KMS-11 (cell line): ENCODE measurements at regions not wholly inside any gene's neighbourhood (a gene's known extent, or its start where the extent isn't known, plus 50 kb on each side); places are given as distances from the start of the nearest gene placed in this dataset.

Experiments used
- H2AFZ ChIP-seq: fragments of 200-600 bp; sonication (generic); 2 replicates; pipeline ENCODE4 v1.6.1; 2016; ENCODE audit warnings: antibody characterized with exemption, mixed run types, low read depth
- H3K27ac ChIP-seq: fragments of 200-600 bp; sonication (generic); 2 replicates; pipeline ENCODE4 v1.6.1; 2016; ENCODE audit warnings: mild to moderate bottlenecking, mixed run types
- H3K27me3 ChIP-seq: fragments of 200-600 bp; sonication (generic); 2 replicates; pipeline ENCODE4 v1.6.1; 2017; ENCODE audit warnings: mild to moderate bottlenecking, low read depth, mixed run types, moderate library complexity; ENCODE audit not compliant: insufficient read depth
- H3K36me3 ChIP-seq: fragments of 200-600 bp; sonication (generic); 2 replicates; pipeline ENCODE4 v1.6.1; 2017; ENCODE audit warnings: mild to moderate bottlenecking, mixed run types; ENCODE audit not compliant: insufficient read depth
- H3K4me1 ChIP-seq: fragments of 200-600 bp; sonication (generic); 2 replicates; pipeline ENCODE4 v1.6.1; 2016; ENCODE audit warnings: mild to moderate bottlenecking, low read depth, mixed run types; ENCODE audit not compliant: poor library complexity, severe bottlenecking
- H3K4me2 ChIP-seq: fragments of 200-600 bp; sonication (generic); 2 replicates; pipeline ENCODE4 v1.7.0; 2016; ENCODE audit warnings: mild to moderate bottlenecking, mixed run types
- H3K4me3 ChIP-seq: fragments of 200-600 bp; sonication (generic); IDR thresholded peaks from 2 replicates; pipeline ENCODE4 v1.6.1; 2017; ENCODE audit warnings: low read depth, low read length, mixed read lengths; ENCODE audit not compliant: insufficient read depth
- H3K79me2 ChIP-seq: fragments of 200-600 bp; sonication (generic); 2 replicates; pipeline ENCODE4 v1.6.1; 2016; ENCODE audit warnings: low read depth, mixed run types; ENCODE audit not compliant: insufficient read depth
- H3K9ac ChIP-seq: fragments of 200-600 bp; sonication (generic); 2 replicates; pipeline ENCODE4 v1.6.1; 2016; ENCODE audit warnings: mild to moderate bottlenecking, mixed run types
- H4K20me1 ChIP-seq: fragments of 200-600 bp; sonication (generic); 2 replicates; pipeline ENCODE4 v1.6.1; 2016; ENCODE audit warnings: mild to moderate bottlenecking, mixed run types; ENCODE audit not compliant: insufficient read depth
- TF ChIP-seq, protein P1 (sequence below): fragments of 200-600 bp; sonication (generic); conservative IDR thresholded peaks from 2 replicates; pipeline ENCODE4 v1.6.1; 2017; ENCODE audit warnings: low read depth, mild to moderate bottlenecking, antibody characterized with exemption, low read length, moderate library complexity, mixed read lengths

DNA sequence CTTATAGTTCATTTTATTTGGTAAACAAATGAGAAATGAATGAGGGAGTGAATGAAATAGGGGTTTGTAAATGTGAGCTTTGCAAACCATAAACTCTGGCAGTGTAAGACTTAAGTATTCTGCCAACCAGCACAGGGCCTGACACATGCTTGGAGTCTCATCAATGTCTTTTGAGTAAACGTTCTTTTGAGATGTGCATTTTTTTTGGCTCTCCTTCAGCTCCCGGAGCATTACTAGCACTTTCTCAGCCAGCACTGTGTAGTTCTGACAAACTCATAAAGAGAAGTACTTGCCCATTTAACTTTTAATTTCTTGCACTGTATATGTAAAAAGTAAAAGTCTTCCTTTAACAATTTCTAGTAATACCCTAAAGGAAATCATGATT, 245.3 kb downstream of the HS3ST1 start:
- H3K79me2 ChIP-seq: no peaks in the 10 kb centered on the region
- TF ChIP-seq, protein P1, sequence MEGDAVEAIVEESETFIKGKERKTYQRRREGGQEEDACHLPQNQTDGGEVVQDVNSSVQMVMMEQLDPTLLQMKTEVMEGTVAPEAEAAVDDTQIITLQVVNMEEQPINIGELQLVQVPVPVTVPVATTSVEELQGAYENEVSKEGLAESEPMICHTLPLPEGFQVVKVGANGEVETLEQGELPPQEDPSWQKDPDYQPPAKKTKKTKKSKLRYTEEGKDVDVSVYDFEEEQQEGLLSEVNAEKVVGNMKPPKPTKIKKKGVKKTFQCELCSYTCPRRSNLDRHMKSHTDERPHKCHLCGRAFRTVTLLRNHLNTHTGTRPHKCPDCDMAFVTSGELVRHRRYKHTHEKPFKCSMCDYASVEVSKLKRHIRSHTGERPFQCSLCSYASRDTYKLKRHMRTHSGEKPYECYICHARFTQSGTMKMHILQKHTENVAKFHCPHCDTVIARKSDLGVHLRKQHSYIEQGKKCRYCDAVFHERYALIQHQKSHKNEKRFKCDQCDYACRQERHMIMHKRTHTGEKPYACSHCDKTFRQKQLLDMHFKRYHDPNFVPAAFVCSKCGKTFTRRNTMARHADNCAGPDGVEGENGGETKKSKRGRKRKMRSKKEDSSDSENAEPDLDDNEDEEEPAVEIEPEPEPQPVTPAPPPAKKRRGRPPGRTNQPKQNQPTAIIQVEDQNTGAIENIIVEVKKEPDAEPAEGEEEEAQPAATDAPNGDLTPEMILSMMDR: no peak
- H3K4me1 ChIP-seq: no peaks in the 10 kb centered on the region
- no peaks in the 10 kb centered on the region for H4K20me1 ChIP-seq
- no peak overlapping the region for H2AFZ ChIP-seq
- no peak overlapping the region for H3K9ac ChIP-seq
- no peaks in the 10 kb centered on the region for H3K36me3 ChIP-seq
- no peaks in the 10 kb centered on the region for H3K27me3 ChIP-seq
- no peak overlapping the region for H3K4me2 ChIP-seq
- no peak overlapping the region for H3K4me3 ChIP-seq
- no peak overlapping the region for H3K27ac ChIP-seq

DNA sequence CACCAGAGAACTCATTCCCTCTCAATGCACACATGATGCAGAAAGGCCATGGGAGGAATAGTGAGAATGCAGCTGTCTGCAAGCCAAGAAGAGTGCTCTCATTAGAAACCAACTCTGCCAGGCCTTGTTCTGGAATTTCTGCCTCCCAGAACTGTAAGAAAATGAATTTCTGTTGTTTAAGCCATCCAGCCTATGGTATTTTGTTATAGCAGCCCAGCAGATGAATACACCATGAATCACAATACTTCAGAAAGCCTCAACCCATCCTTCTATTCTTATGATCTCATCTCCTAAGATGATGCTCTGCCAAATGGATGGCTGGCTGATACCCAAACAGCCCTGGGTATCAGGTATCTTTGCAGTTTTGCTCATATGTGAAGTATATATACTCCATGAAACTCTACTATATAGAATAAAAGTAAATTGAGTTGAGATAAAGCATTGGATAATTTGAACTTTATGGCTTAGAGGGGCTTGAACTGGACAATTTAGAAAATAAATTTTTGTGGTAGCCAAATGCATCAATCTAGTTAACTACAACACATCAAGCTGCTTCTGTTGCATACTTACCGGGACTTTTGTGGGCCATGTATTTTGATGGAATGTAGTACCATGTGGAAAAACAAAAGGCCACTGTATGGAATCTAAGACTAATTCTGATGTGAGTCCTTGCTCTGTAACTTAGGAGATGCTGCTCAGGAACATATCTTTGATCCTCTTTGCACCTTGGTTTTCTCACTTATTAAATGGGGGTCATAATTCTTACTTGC, 245.9 kb downstream of the HS3ST1 start:
- no peaks in the 10 kb centered on the region for H3K79me2 ChIP-seq
- H3K4me2 ChIP-seq: no peak overlapping the region
- TF ChIP-seq, protein P1: no peak

DNA sequence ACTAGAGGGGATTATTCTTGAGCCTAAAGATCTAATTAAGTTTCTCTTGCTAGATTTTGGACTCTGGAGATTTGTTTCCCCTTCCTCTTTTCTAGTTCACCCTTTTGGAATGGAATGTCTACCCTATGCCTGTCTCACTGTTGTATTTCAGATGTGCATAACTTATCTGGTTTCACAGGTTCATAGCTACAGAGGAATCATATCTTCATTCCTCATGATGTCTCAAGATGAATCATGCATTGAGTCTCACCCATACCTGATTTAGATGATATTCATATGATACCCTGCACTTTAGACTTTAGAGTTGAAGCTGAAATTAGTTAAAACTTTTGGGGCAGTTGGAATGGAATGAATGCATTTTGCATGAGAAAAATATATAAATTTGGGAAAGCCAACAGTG, 246.7 kb downstream of the HS3ST1 start:
- no peak overlapping the region for H3K27ac ChIP-seq
- H3K27me3 ChIP-seq: no peaks in the 10 kb centered on the region
- no peak overlapping the region for H3K9ac ChIP-seq
- no peaks in the 10 kb centered on the region for H3K36me3 ChIP-seq
- H3K4me3 ChIP-seq: no peak overlapping the region
- TF ChIP-seq, protein P1: no peak
- no peaks in the 10 kb centered on the region for H4K20me1 ChIP-seq
- no peak overlapping the region for H2AFZ ChIP-seq
- H3K4me1 ChIP-seq: no peaks in the 10 kb centered on the region
- H3K4me2 ChIP-seq: no peak overlapping the region
- H3K79me2 ChIP-seq: no peaks in the 10 kb centered on the region

More for the DNA sequence above, 245.9 kb downstream of the HS3ST1 start:
- Histone ChIP-seq H4K20me1 (no peaks in the 10 kb centered on the region), H3K27me3 (no peaks in the 10 kb centered on the region), H3K4me1 (no peaks in the 10 kb centered on the region), H3K36me3 (no peaks in the 10 kb centered on the region), H3K27ac (no peak overlapping the region), H2AFZ (no peak overlapping the region), H3K9ac (no peak overlapping the region), H3K4me3 (no peak overlapping the region)

DNA sequence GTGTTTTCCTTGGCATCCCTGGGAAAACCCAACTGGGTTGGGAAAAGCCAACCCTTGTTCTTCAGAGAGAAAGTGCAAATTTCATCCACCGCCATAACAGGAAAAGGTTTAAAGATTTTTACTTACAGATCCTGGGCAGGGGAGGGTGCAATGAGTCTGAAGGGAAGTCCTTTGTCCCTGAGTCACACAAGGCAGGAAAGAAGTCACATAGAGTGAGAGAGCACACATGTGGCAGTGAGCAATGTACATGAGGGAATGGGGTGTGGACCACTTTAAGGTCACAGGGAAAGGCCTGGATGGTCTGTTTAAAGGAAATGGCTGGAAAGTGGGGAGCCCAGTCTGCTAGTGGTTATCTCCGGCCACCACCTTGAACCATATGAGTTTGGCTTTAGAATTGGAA, 248.9 kb downstream of the HS3ST1 start:
- H3K27ac ChIP-seq: no peak overlapping the region
- H3K79me2 ChIP-seq: no peaks in the 10 kb centered on the region
- TF ChIP-seq, protein P1: no peak
- H2AFZ ChIP-seq: no peak overlapping the region
- H3K4me1 ChIP-seq: no peaks in the 10 kb centered on the region
- H3K4me2 ChIP-seq: no peak overlapping the region
- no peaks in the 10 kb centered on the region for H3K27me3 ChIP-seq
- no peak overlapping the region for H3K9ac ChIP-seq
- H4K20me1 ChIP-seq: no peaks in the 10 kb centered on the region
- no peaks in the 10 kb centered on the region for H3K36me3 ChIP-seq
- H3K4me3 ChIP-seq: no peak overlapping the region
